ENCODE measurements at regions not wholly inside any gene's neighbourhood (a gene's known extent, or its start where the extent isn't known, plus 50 kb on each side); places are given as distances from the start of the nearest gene placed in this dataset.

DNA sequence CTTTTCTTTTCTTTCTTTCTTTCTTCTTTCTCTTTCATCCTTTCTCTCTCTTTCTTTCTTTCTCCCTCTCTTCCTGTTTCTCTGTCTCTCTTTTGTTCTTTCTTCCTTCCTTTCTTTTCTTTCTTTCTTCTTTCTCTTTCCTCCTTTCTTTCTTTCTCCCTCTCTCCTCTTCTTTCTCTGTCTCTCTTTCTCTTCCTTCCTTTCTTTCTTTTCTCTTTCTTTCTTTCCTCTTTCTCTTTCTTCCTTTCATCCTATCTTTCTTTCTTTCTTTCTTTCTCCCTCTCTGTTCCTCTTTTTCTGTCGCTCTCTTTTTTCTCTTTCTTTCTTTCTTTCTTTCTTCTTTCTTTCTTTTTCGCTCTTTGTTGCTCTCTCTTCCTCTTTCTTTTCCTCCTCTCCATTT lies 1149.2 kb upstream of the AUTS2 start:
- no peak for TF ChIP-seq CTCF (IDR thresholded peaks at IDR 0.05 in 4 of 5, conservative IDR thresholded peaks at IDR 0.05 in 1 of 5)
- no peak for TF ChIP-seq POLR2A (IDR thresholded peaks at IDR 0.05)

All from gastrocnemius medialis (tissue), 4 donors.